ENCODE measurements at regions not wholly inside any gene's neighbourhood (a gene's known extent, or its start where the extent isn't known, plus 50 kb on each side); places are given as distances from the start of the nearest gene placed in this dataset.
A peak's percentile ranks its signal among the peaks of the same experiment; 100 is the strongest.

DNA sequence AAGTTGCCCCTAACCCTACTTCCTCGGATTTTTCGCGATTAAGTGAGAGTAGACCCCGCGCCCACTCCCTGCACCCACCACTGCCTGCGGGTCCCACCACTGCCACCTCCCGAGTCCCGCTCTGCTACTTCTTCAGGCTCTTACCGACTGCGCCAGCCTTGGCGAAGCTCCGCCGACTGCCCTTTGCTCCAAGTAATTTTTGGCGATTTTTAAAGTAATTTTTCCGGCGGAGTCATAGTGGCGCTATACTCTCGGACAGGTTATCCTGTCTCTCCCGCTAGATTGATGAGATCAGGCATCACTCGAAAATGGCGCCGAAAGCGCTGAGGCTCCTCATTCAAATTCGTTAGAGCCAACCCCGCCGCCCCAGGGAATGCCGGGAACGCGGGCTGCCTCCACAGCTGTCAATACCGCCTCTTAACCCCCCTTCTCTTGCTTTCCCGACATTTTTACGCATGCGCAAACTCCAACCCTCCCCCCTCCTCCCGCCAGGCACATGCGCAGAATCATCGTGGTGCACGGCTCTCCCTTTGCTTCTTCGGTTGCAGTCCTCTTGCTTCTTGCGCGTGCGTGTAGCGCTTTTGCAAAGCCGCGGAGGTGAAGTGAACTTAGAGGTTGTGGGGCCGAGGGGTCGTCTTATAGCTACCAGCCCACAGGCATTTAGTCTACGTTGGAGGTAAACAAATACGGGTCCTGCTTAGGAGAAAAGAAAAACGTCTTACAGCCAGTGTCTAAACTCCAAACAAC, 66.6 kb downstream of the KCNRG start:
- Histone ChIP-seq H4K8ac (replicated peaks; ENCODE audit: insufficient read length, low read depth, low read length) (no peak overlapping the region), H3K4me2 (ENCODE audit: insufficient read depth, insufficient read length, low read length) (peak overlapping the region; percentile 84), H2BK15ac (ENCODE audit: low read depth, low read length) (no peak overlapping the region), H3K18ac (ENCODE audit: insufficient read length, low read depth, low read length) (peak overlapping the region; percentile 72), H2BK5ac (ENCODE audit: insufficient read length, low read length) (no peak overlapping the region), H3K9me3 (ENCODE audit: control insufficient read depth, low read depth, low read length) (no peaks in the 10 kb centered on the region), H2BK20ac (ENCODE audit: low read depth, low read length, poor library complexity, severe bottlenecking) (no peak overlapping the region), H3K79me2 (ENCODE audit: insufficient read depth, low read length) (peaks cover 4% of the 10 kb centered on the region; the same call in 1 of the 2 replicates), H3K9ac (ENCODE audit: extremely low read depth, insufficient read length, low read length) (peak overlapping the region; percentile 71), H2AK5ac (ENCODE audit: insufficient read length, low read length) (no peak overlapping the region), H3T11ph (ENCODE audit: low read length) (no peak overlapping the region), H4K20me1 (ENCODE audit: control insufficient read depth, insufficient read depth, insufficient read length) (no peaks in the 10 kb centered on the region), H4K5ac (ENCODE audit: insufficient read length, low read depth, low read length) (no peak overlapping the region), H3K4me1 (ENCODE audit: insufficient read depth, low read length) (no peaks in the 10 kb centered on the region), H3K23ac (ENCODE audit: insufficient read length, low read depth, low read length) (no peak overlapping the region), H2AFZ (ENCODE audit: low read length) (no peak overlapping the region), H3K79me1 (ENCODE audit: insufficient read depth, low read depth, low read length, poor library complexity, severe bottlenecking) (no peaks in the 10 kb centered on the region), H3K23me2 (ENCODE audit: insufficient read length, low read depth, low read length, poor library complexity, severe bottlenecking) (peaks cover 17% of the 10 kb centered on the region), H3K27ac (ENCODE audit: insufficient read length, low read depth, low read length) (peak overlapping the region; percentile 15), H3K56ac (ENCODE audit: insufficient read length, low read depth, low read length) (no peak overlapping the region), H2BK120ac (ENCODE audit: low read depth, low read length, poor library complexity, severe bottlenecking) (no peak overlapping the region), H3K27me3 (ENCODE audit: insufficient read depth, low read length) (no peaks in the 10 kb centered on the region), H2BK12ac (ENCODE audit: insufficient read length, low read depth, low read length) (no peak overlapping the region), H4K91ac (ENCODE audit: insufficient read length, low read depth, low read length) (no peak overlapping the region), H3K4ac (ENCODE audit: low read depth, low read length) (no peak overlapping the region), H3K14ac (ENCODE audit: insufficient read depth, low read length) (peak overlapping the region; percentile 42; the same call in 1 of the 2 replicates)
- H3K9me3 Mint-ChIP-seq, result no peaks in the 10 kb centered on the region; a peak in 1 of 5 replicates
- WGBS (ENCODE audit: extremely low coverage, insufficient read length, low lambda C conversion rate), result no CpG with 5 or more reads among the region's 49 CpGs
- H3K4me1 Mint-ChIP-seq, result peaks cover 24 to 32% of the 10 kb centered on the region in 2 experiments
- H3K36me3 Mint-ChIP-seq (ENCODE audit: insufficient read depth in 1 of 3, low read depth in 3 of 3), result no peaks in the 10 kb centered on the region; a peak in 1 of 7 replicates
- H3K27ac Mint-ChIP-seq, result peak overlapping the region; percentile 98 to 100 (median 99)
- peaks cover 5% of the 10 kb centered on the region; the same call in 1 of the 2 replicates for H3K27me3 Mint-ChIP-seq (ENCODE audit: low read depth)
- DNase-seq, result peak; percentile 99
- TF ChIP-seq, protein P1, sequence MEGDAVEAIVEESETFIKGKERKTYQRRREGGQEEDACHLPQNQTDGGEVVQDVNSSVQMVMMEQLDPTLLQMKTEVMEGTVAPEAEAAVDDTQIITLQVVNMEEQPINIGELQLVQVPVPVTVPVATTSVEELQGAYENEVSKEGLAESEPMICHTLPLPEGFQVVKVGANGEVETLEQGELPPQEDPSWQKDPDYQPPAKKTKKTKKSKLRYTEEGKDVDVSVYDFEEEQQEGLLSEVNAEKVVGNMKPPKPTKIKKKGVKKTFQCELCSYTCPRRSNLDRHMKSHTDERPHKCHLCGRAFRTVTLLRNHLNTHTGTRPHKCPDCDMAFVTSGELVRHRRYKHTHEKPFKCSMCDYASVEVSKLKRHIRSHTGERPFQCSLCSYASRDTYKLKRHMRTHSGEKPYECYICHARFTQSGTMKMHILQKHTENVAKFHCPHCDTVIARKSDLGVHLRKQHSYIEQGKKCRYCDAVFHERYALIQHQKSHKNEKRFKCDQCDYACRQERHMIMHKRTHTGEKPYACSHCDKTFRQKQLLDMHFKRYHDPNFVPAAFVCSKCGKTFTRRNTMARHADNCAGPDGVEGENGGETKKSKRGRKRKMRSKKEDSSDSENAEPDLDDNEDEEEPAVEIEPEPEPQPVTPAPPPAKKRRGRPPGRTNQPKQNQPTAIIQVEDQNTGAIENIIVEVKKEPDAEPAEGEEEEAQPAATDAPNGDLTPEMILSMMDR (conservative IDR thresholded peaks at IDR 0.05), result peak; percentile 51; the same call in 2 of the 3 replicates
- peak overlapping the region; percentile 98 to 99 for H3K4me3 Mint-ChIP-seq

Measured in H9 (cell line).